IPS-15b (cell line): ENCODE measurements at regions not wholly inside any gene's neighbourhood (a gene's known extent, or its start where the extent isn't known, plus 50 kb on each side); places are given as distances from the start of the nearest gene placed in this dataset.
"Not testable (repeated sequence)": the region's sequence is repeated elsewhere in the genome, so short reads cannot be mapped to it uniquely, and the experiment has no call there.

Experiments
- H3K27me3 ChIP-seq: one replicate; pipeline ENCODE4 v1.6.1; 2013; ENCODE audit warnings: low read length; ENCODE audit not compliant: control insufficient read depth, insufficient read depth
- H3K36me3 ChIP-seq: one replicate; pipeline ENCODE4 v1.6.1; 2013; ENCODE audit warnings: low read length; ENCODE audit not compliant: control insufficient read depth, insufficient read depth
- H3K4me1 ChIP-seq: one replicate; pipeline ENCODE4 v1.6.1; 2013; ENCODE audit warnings: mild to moderate bottlenecking, low read length; ENCODE audit not compliant: control insufficient read depth, insufficient read depth
- H3K4me3 ChIP-seq: one replicate; pipeline ENCODE4 v1.5.1; 2013; ENCODE audit warnings: low read depth, low read length
- H3K9ac ChIP-seq: one replicate; pipeline ENCODE4 v1.6.1; 2013; ENCODE audit warnings: low read depth, mild to moderate bottlenecking, low read length
- H3K9me3 ChIP-seq: one replicate; pipeline ENCODE4 v1.6.1; 2013; ENCODE audit warnings: mild to moderate bottlenecking, low read length; ENCODE audit not compliant: control insufficient read depth, insufficient read depth

DNA sequence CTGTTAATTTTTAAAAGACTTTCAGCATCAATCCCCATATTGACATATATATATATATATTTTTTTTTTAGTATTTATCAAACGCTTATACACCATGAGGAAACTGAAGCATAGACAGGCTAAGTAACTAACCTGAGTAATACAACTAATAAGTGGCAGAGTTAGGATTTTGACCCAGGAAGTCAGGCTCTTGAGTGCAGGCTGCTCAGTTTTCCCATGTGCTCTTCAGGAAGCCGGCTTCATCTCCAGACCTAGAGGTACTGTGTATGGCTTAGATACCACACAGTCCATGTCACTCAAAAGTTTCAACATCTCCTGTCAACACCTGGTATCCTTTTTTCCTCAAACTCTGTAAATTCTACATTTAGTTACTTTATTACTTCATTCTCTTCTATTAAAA is 841.7 kb upstream of the ACVR2A start:
- H3K36me3 ChIP-seq: no peaks in the 10 kb centered on the region
- H3K9ac ChIP-seq: no peak overlapping the region
- no peaks in the 10 kb centered on the region for H3K27me3 ChIP-seq
- no peaks in the 10 kb centered on the region for H3K9me3 ChIP-seq
- H3K4me1 ChIP-seq: no peaks in the 10 kb centered on the region
- no peak overlapping the region for H3K4me3 ChIP-seq

DNA sequence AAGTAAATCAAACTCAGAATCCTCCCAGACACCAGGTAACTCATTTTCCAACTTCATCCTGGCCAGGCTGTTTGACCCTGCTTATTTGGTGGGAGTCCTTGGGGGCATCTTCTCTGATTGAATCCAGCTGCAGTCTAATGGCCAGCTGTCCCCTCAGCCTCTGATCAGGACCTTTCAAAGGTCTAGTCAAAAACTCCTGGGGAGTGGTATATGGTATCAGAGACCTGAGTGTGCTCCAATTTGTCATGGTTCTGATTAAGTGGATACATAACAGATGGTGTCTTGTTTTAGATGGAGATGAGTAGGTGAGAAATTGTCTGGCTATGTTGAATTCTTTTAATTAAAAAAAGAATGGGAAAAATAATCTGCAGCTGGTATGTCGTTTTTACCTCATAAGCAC is 842.6 kb upstream of the ACVR2A start:
- no peaks in the 10 kb centered on the region for H3K9me3 ChIP-seq
- no peaks in the 10 kb centered on the region for H3K4me1 ChIP-seq
- no peaks in the 10 kb centered on the region for H3K27me3 ChIP-seq
- H3K4me3 ChIP-seq: no peak overlapping the region
- H3K9ac ChIP-seq: no peak overlapping the region
- no peaks in the 10 kb centered on the region for H3K36me3 ChIP-seq

DNA sequence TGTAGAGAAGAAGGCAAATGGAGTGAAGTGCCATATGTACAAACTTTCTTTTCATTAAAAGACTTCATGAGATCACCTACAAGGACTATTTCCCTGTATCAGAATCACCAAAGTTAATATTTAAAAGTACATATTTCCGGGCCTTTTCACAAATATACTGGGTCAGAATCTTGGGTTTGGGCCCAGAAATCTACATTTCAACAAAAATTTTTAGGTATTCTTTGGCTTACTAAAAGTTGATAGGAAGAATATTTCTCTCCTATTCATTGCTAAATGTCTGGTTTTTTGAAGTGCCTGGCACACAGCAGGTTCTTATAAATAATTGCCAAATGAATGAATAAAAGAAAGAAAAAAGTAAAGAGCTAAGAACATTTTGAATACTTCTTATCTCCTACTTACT is 843.8 kb upstream of the ACVR2A start:
- H3K4me1 ChIP-seq: no peaks in the 10 kb centered on the region
- H3K9me3 ChIP-seq: no peaks in the 10 kb centered on the region
- H3K36me3 ChIP-seq: no peaks in the 10 kb centered on the region
- H3K27me3 ChIP-seq: no peaks in the 10 kb centered on the region
- no peak overlapping the region for H3K9ac ChIP-seq
- H3K4me3 ChIP-seq: no peak overlapping the region

DNA sequence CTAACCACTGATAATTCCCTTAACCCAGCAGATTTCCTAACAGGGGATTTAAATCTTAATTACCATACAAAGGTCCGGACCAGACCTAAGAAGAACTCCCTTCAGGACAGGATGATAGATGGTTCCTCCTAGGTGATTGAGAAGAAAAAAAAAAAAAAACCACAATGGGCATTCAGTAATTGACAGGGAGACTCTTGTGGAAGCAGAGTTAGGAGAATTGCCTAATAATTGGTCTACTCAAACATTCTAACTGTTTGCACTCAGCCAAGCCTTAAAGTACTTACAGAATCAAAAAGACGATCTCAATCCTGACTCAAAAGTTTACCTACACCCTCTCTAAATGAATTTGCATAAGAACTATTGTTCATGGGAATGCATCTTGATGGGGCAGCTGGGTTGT is 844.7 kb upstream of the ACVR2A start:
- not testable (repeated sequence) for H3K4me3 ChIP-seq, H3K36me3 ChIP-seq, H3K9me3 ChIP-seq, H3K27me3 ChIP-seq, H3K4me1 ChIP-seq, H3K9ac ChIP-seq

GRCh38 chr2:146997945-146998344 is 846.9 kb upstream of the ACVR2A start:
- Histone ChIP-seq H3K36me3 (no peaks in the 10 kb centered on the region), H3K4me1 (no peaks in the 10 kb centered on the region), H3K9ac (no peak overlapping the region), H3K27me3 (no peaks in the 10 kb centered on the region), H3K9me3 (no peaks in the 10 kb centered on the region), H3K4me3 (no peak overlapping the region)

DNA sequence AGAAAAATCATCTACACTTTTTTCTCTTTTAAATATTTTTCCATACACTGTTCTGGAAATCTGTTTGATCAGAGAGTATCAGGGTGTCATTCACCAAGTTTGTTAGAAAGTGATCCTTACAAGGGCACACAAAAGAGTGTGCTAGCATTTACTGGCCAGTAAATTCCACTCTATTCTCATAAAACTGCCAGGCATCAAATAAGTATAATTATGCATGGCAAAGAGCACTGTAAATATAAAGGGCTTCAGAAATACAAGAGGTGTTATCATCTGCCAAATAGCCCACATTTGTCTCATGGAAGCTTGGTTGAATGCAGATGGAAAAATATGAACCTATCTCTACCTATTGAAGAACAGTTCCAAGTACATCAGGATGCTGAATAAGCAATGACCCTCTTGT is 847.3 kb upstream of the ACVR2A start:
- H3K9me3 ChIP-seq: no peaks in the 10 kb centered on the region
- H3K4me3 ChIP-seq: no peak overlapping the region
- no peaks in the 10 kb centered on the region for H3K36me3 ChIP-seq
- H3K27me3 ChIP-seq: no peaks in the 10 kb centered on the region
- no peaks in the 10 kb centered on the region for H3K4me1 ChIP-seq
- H3K9ac ChIP-seq: no peak overlapping the region

DNA sequence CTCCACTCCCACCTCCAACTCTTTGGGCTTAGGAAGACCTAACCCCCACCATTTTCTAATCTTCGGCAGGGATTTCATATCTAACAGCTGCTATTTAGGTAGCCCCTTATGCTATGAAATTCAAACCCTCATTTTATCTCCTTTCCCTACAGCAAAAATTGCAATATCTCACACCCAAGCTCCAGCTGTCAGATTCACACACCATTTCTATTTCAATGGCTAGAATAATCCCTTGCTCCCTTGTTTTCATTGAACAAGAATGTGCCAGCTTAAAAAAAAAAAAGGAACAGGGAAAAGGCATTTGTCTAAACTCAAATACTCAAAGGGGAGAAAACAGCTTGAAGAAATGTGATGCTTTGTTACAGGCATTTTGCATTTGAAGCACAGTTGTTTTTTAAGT is 850.6 kb upstream of the ACVR2A start:
- H3K9ac ChIP-seq: no peak overlapping the region
- no peaks in the 10 kb centered on the region for H3K9me3 ChIP-seq
- H3K4me1 ChIP-seq: no peaks in the 10 kb centered on the region
- no peak overlapping the region for H3K4me3 ChIP-seq
- H3K27me3 ChIP-seq: no peaks in the 10 kb centered on the region
- H3K36me3 ChIP-seq: no peaks in the 10 kb centered on the region

GRCh38 chr2:146992466-146992865 is 852.4 kb upstream of the ACVR2A start:
- Histone ChIP-seq H3K9me3 (no peaks in the 10 kb centered on the region), H3K9ac (no peak overlapping the region), H3K27me3 (no peaks in the 10 kb centered on the region), H3K4me3 (no peak overlapping the region), H3K36me3 (no peaks in the 10 kb centered on the region), H3K4me1 (no peaks in the 10 kb centered on the region)

DNA sequence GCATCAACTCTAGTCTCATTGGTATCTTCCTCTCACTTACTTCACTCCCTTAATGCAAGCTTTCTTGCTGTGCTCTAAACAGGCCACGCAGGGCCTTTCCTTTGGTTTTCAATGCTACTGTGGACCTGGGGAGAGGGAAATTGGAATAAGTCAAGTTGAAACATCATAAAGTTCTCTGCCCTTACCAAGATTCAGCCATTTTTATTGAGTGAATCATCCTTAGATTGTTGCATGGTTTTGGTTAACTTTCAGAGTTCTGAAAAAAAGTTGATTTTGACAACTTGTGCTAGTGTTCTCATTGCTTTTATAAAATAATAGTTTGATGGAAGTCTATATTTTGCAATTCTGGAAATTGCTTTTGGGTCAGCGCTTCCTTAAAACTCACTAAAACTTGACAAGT is 852.8 kb upstream of the ACVR2A start:
- Histone ChIP-seq H3K4me3 (no peak overlapping the region), H3K4me1 (no peaks in the 10 kb centered on the region), H3K36me3 (no peaks in the 10 kb centered on the region), H3K9ac (no peak overlapping the region), H3K27me3 (no peaks in the 10 kb centered on the region), H3K9me3 (no peaks in the 10 kb centered on the region)

DNA sequence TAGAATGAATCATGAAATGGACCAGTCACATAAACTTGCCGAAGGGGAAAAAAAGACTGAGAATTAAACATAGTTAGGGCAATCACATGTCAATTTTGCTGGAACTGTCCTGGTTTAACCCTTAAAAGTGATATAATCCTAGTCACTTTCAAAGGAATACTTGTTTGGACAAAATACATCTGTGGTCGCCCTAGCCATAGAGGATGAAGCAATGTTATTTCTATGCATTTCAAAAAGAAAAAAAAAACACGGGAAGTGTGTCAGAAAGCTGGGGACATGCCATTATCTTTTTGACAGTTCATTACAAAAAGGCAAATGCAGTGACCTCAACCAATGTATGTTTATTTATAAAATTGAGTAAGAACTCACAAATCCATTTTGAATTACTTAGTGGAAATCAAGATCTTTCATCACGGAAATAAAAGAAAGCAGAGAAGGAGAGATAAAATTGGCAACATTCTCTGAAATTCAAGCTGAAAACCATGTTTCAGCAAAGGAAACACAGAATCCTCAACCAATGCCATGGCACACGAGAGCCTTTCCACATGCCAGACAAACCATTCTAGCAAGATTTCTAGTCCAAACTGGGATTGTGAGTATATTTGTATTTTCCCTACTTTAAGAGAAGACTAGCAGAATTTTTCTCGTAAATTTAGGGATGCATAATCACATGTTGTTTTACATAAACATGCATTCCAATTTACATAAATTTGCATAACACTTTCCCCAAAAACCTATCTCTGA is 854.3 kb upstream of the ACVR2A start:
- H3K9ac ChIP-seq: no peak overlapping the region
- H3K36me3 ChIP-seq: no peaks in the 10 kb centered on the region
- no peaks in the 10 kb centered on the region for H3K4me1 ChIP-seq
- no peaks in the 10 kb centered on the region for H3K27me3 ChIP-seq
- H3K9me3 ChIP-seq: no peaks in the 10 kb centered on the region
- no peak overlapping the region for H3K4me3 ChIP-seq

- Histone ChIP-seq H3K27me3 (no peaks in the 10 kb centered on the region), H3K4me3 (no peak overlapping the region), H3K9me3 (no peaks in the 10 kb centered on the region), H3K4me1 (no peaks in the 10 kb centered on the region), H3K9ac (no peak overlapping the region), H3K36me3 (no peaks in the 10 kb centered on the region)
These were observed 855.1 kb upstream of the ACVR2A start for GRCh38 chr2:146989741-146990140.

DNA sequence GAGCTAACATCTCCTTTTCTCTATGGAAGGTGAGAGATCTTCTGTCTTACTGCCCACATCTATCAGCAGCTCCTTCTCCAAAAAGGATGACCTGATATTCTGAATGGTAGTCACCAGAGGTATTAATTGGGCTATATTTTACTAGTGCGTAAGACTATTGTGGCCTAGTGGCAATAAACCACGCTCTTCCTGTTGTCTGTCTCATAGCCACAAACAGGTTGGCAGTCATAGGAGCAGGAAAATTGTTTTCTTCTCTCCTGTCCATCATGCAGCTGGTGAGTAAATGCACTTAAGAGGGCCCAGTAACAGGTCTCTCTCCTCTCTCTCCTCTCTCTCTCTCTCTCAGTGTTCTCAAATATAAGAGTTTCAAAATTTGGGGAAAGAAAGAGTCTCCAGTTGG is 856.8 kb upstream of the ACVR2A start:
- H3K4me3 ChIP-seq: no peak overlapping the region
- H3K4me1 ChIP-seq: no peaks in the 10 kb centered on the region
- H3K9ac ChIP-seq: no peak overlapping the region

More for the DNA sequence above, 856.8 kb upstream of the ACVR2A start:
- Histone ChIP-seq H3K36me3 (no peaks in the 10 kb centered on the region), H3K9me3 (no peaks in the 10 kb centered on the region), H3K27me3 (no peaks in the 10 kb centered on the region)
